AG04450 (cell line): ENCODE measurements at regions not wholly inside any gene's neighbourhood (a gene's known extent, or its start where the extent isn't known, plus 50 kb on each side); places are given as distances from the start of the nearest gene placed in this dataset.

Experiments used
- CTCF ChIA-PET: fragments of 300-600, 350-600 bp; formaldehyde crosslinking; extraction: SDS; loops from one replicate; lab custom pipeline; 2022; ENCODE audit warnings: antibody characterized with exemption, inconsistent platforms; lab: Charles Lee
- POLR2A ChIA-PET: fragments of 350-600 bp; formaldehyde crosslinking; extraction: SDS; loops from one replicate; lab custom pipeline; 2021; ENCODE audit warnings: antibody characterized with exemption, inconsistent platforms; lab: Yijun Ruan, JAX
- DNase-seq: peaks from one replicate; pipeline ENCODE4 v3.0.0-alpha.2; 2011; ENCODE audit warnings: low read depth, low spot score
- H3K27ac ChIP-seq: one replicate; pipeline ENCODE4 v1.5.1; 2012; ENCODE audit warnings: low read depth, low read length, control low read depth
- H3K27me3 ChIP-seq: one replicate; pipeline ENCODE4 v1.6.0; 2012; ENCODE audit warnings: low read length; ENCODE audit not compliant: control insufficient read depth, insufficient read depth
- H3K4me3 ChIP-seq: 2 replicates; pipeline ENCODE4 v1.5.1; 2011; ENCODE audit warnings: mild to moderate bottlenecking, low read depth, low read length, control low read depth
- H3K9me3 ChIP-seq: 2 replicates; pipeline ENCODE4 v1.5.1; 2012; ENCODE audit warnings: low read length; ENCODE audit not compliant: control insufficient read depth, insufficient read depth
- TF ChIP-seq, protein P1 (sequence below): IDR thresholded peaks from 2 replicates; pipeline ENCODE4 v1.5.1; 2011; ENCODE audit warnings: low read depth, low read length, control low read depth, inconsistent platforms

DNA sequence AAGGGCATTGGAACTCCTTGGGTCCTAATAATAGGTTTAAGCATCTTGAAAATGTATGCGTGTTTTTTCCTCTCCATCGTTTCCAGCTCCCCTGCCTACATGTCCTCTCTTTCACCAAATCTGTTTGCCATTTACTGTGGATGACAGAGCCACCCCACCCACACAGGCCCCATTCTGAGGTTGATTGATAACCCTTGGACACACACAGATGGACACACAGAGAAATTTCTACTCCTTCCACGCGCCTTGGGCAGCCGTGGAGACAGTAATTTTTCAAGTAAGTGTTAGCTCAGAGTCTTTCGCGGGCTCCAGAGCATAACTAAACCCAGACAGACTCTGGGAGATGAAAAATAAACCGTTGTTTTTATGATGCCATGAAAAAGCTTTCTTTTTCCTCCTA lies 103.3 kb upstream of the NLRP1 start:
- TF ChIP-seq, protein P1, sequence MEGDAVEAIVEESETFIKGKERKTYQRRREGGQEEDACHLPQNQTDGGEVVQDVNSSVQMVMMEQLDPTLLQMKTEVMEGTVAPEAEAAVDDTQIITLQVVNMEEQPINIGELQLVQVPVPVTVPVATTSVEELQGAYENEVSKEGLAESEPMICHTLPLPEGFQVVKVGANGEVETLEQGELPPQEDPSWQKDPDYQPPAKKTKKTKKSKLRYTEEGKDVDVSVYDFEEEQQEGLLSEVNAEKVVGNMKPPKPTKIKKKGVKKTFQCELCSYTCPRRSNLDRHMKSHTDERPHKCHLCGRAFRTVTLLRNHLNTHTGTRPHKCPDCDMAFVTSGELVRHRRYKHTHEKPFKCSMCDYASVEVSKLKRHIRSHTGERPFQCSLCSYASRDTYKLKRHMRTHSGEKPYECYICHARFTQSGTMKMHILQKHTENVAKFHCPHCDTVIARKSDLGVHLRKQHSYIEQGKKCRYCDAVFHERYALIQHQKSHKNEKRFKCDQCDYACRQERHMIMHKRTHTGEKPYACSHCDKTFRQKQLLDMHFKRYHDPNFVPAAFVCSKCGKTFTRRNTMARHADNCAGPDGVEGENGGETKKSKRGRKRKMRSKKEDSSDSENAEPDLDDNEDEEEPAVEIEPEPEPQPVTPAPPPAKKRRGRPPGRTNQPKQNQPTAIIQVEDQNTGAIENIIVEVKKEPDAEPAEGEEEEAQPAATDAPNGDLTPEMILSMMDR, result no peak
- ChIA-PET POLR2A (no interaction called here), CTCF (no interaction called here)
- Histone ChIP-seq H3K9me3 (no peaks in the 10 kb centered on the region), H3K27ac (no peak overlapping the region), H3K27me3 (no peaks in the 10 kb centered on the region), H3K4me3 (no peak overlapping the region)
- no peak for DNase-seq

DNA sequence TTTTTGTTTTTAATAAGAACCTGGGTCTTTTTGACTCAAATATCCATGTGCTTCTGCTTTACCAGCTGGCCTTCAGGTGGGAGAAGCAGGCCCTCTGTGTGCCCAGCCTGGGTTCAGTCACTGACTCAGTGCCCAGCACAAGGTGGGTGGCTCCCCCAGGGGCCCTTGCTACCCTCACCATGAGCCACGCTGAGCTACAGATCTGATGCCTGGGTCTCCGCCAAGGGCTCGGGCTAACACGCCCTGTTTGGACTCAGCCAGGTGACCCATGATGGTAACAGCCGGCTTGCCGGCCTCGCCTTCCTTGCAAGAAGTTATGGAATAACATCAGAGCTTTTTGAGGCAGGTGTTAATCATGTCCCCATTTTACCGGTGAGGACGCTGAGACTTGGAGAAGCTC lies 109.5 kb upstream of the NLRP1 start:
- POLR2A ChIA-PET, result no interaction called here
- CTCF ChIA-PET, result interaction anchor here (1.1 kb wide), 1 partner anchor 102 kb away, joined by 4 read pairs; no protein-coding TSS in a partner anchor

DNA sequence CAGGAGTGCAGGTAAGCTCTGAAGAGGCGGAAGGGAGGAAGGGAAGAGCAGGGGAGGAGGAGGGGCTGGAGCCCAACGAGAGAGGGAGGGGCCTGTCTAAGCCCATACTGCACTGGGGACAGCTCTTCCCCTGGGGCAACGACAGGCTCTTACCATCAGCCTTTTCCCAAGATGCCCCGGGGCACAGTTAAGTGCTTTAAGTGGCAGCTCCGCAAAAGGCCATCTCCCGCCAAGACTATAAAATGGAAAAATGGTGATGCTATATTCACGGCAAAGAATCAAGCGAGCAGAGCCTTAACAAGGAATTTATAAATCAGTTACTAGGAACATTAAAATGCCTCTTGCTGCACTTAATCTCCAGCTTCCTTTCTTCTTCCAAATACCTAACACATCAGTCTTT lies 110.2 kb upstream of the NLRP1 start:
- ChIA-PET POLR2A (no interaction called here), CTCF (interaction anchor here (0.9 to 1.1 kb wide), 2 partner anchors 12 to 103 kb away, joined by 4 read pairs; no protein-coding TSS in a partner anchor)
- Histone ChIP-seq H3K9me3 (no peaks in the 10 kb centered on the region; the same call in 1 of the 2 replicates), H3K4me3 (no peak overlapping the region), H3K27me3 (no peaks in the 10 kb centered on the region), H3K27ac (no peak overlapping the region)
- TF ChIP-seq, protein P1, result no peak
- no peak for DNase-seq

More for the DNA sequence above, 109.5 kb upstream of the NLRP1 start:
- Histone ChIP-seq H3K4me3 (no peak overlapping the region), H3K27ac (no peak overlapping the region), H3K27me3 (no peaks in the 10 kb centered on the region), H3K9me3 (no peaks in the 10 kb centered on the region; the same call in 1 of the 2 replicates)
- TF ChIP-seq, protein P1, result no peak
- DNase-seq, result no peak

DNA sequence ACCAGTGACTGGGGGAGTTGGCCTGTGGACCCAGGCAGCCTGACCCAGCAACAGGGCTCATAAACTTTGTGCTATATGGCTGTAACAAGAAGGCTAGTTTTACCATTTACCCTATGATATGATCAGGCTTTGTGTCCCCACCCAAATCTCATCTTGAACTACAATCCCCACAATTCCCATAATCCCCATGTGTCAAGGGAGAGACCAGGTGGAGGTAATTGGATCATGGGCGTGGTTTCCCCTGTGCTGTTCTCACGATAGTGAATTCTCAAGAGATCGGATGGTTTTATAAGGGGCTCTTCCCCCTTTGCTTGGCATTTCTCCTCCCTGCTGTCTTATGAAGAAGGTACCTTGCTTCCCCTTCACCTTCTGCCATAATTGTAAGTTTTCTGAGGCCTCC lies 111.2 kb upstream of the NLRP1 start:
- Histone ChIP-seq H3K9me3 (no peaks in the 10 kb centered on the region; the same call in 1 of the 2 replicates), H3K27ac (no peak overlapping the region), H3K27me3 (no peaks in the 10 kb centered on the region), H3K4me3 (no peak overlapping the region)
- TF ChIP-seq, protein P1, result no peak
- no peak for DNase-seq
- POLR2A ChIA-PET, result no interaction called here
- CTCF ChIA-PET, result no interaction called here

DNA sequence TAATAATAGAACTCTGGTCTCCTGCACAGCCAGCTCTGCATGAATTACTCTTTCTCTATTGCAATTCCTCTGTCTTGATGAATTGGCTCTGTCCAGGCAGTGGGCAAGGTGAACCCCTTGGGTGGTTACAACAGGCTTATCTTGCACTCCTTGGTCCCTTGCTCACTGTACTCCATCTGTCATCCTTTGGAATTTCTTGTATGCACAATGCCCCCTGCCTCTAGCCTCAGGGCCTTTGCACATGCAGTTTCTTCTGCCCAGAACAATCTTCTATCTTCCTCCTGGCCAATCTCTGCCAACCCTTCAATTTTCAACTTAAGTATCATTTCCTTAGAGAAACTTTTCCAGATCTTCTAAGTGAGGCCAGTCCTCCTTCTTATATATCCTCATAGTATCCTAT lies 114.7 kb upstream of the NLRP1 start:
- DNase-seq, result no peak
- ChIA-PET POLR2A (no interaction called here), CTCF (interaction anchor here (1.3 kb wide), 1 partner anchor 107 kb away, joined by 4 read pairs; no protein-coding TSS in a partner anchor)
- Histone ChIP-seq H3K27ac (no peak overlapping the region), H3K9me3 (no peaks in the 10 kb centered on the region; the same call in 1 of the 2 replicates), H3K4me3 (no peak overlapping the region), H3K27me3 (no peaks in the 10 kb centered on the region)
- TF ChIP-seq, protein P1, result no peak
